Coronary artery (tissue), 2 donors: ENCODE measurements at regions not wholly inside any gene's neighbourhood (a gene's known extent, or its start where the extent isn't known, plus 50 kb on each side); places are given as distances from the start of the nearest gene placed in this dataset.

Experiments
- DNase-seq: peaks from one replicate; pipeline ENCODE4 v3.0.0-alpha.2; 2017; ENCODE audit warnings: low spot score
- H3K27ac ChIP-seq, 2 donors: fragments of 200-600 bp; sonication (generic); one replicate each; pipeline ENCODE4 v1.5.1; 2016 to 2019
- H3K4me3 ChIP-seq: fragments of 200-600 bp; sonication (generic); 2 replicates; pipeline ENCODE4 v1.5.1; 2016; ENCODE audit warnings: mild to moderate bottlenecking, moderate library complexity
- TF ChIP-seq, protein P1 (sequence below): fragments of 200-600 bp; sonication (generic); IDR thresholded peaks from one replicate; pipeline ENCODE4 v1.5.1; 2019; ENCODE audit warnings: antibody characterized with exemption

DNA sequence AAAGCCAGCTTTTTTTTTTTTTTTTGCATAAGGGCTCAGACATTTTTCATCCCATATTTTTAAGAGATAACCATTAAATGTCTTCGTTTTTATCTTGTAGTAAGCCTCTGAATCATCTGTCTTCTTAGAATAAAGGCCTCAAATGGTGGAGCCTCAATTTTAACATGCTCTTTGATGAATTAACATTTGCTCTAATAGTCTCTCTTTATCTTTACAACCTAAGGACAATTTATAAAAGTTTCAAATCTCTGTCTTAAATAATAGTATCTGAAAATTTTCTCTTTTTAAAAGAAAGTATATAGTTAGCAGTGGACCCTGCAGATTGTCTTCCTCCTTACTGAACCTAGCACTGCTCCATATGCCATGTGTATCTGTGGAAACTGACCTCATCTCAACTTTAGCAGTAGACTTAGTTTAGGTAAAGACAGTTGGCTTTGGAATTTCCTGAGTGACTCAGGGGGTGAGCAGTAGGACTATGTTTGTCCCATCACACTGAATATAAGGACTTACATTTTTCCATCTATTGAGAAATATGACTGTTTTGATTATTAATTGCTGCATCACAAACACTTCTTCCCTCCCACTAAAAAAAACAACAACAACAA lies 1658.0 kb downstream of the STIM2 start:
- TF ChIP-seq, protein P1, sequence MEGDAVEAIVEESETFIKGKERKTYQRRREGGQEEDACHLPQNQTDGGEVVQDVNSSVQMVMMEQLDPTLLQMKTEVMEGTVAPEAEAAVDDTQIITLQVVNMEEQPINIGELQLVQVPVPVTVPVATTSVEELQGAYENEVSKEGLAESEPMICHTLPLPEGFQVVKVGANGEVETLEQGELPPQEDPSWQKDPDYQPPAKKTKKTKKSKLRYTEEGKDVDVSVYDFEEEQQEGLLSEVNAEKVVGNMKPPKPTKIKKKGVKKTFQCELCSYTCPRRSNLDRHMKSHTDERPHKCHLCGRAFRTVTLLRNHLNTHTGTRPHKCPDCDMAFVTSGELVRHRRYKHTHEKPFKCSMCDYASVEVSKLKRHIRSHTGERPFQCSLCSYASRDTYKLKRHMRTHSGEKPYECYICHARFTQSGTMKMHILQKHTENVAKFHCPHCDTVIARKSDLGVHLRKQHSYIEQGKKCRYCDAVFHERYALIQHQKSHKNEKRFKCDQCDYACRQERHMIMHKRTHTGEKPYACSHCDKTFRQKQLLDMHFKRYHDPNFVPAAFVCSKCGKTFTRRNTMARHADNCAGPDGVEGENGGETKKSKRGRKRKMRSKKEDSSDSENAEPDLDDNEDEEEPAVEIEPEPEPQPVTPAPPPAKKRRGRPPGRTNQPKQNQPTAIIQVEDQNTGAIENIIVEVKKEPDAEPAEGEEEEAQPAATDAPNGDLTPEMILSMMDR: no peak

DNA sequence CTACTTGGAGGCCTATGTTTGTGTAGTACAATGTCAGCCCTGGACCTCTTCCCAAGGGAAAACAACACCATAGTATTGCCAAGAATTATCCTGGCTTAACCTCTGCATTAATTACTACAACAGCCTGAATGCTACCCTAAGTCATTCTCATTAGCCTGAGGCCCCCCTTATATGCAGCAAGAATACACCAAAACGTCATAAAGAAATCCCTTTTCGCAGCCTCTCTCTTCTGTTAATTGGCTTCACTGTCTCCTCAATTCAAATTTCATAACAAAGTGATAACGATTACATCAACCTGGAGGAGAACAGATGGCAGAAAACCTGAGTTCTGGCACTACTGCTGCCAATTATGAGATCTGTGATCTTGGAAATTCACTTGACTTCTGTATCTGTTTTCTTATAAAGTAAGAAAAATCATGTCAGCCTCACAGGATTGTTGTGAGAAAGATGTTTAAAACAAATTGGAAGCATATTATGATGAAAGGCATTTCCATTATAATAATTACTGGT lies 1663.1 kb downstream of the STIM2 start:
- DNase-seq: no peak
- TF ChIP-seq, protein P1: no peak
- H3K4me3 ChIP-seq: no peak overlapping the region
- H3K27ac ChIP-seq: no peak overlapping the region

More for the DNA sequence above, 1658.0 kb downstream of the STIM2 start:
- no peak overlapping the region for H3K27ac ChIP-seq
- H3K4me3 ChIP-seq: no peak overlapping the region
- no peak for DNase-seq

DNA sequence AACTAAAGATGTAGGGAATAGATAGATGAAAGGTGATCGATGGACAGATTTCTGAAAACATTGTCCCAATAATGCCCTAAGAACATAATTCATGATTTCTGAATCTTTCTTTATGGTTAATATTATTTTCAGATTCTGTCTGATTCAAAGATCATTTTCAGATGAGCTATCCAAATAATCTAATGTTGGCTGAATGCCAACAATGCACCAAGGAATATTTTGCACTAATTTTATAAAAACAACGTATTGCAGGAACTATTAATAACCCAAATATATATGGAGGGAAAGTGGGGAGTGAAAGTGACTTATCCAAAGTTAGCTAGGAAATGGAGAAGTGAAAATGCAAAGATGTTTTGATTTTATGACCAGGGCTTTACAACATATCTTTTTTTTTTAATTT lies 1675.5 kb downstream of the STIM2 start:
- TF ChIP-seq, protein P1: no peak
- Histone ChIP-seq H3K4me3 (no peak overlapping the region), H3K27ac (no peak overlapping the region)
- DNase-seq: no peak

DNA sequence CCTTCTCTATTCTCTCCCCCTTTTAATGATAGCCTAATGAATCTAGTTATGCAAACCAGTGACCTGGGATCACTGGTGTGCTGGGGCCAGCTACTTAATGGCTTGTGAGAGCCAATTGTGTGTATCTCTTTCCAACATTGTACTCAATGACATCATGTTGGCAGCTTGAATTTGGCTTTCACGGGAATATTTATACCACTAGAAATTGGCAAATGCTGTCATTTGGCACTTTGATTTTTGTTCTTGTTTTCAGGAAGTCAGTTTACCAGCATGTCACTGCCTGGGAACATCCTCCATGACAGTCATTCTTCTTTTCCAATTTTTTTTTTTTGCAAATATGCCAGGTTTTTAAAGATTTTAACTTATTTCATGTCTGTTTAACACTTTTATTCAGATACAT lies 1685.3 kb downstream of the STIM2 start:
- TF ChIP-seq, protein P1: no peak
- no peak for DNase-seq
- Histone ChIP-seq H3K27ac (no peak overlapping the region), H3K4me3 (no peak overlapping the region)

DNA sequence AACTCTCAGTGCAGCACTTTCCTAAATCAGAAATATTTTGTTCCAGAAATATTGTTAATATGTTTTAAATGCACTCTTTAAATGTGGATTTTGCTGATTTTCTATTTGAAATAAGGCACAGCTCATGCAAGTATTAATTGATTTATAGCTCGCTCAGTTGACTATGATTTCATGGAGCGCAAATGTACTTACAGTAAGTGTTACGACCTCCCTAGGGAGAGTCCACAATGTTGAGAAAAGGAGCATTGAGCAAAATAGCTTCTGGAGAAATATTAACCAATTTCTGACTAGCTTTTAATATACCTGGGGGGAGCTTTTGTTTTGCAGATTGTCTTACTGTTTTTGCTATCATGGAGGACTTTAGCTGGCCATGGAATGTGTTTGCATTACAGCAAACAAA lies 1687.5 kb downstream of the STIM2 start:
- no peak for DNase-seq
- TF ChIP-seq, protein P1: no peak
- H3K4me3 ChIP-seq: no peak overlapping the region

DNA sequence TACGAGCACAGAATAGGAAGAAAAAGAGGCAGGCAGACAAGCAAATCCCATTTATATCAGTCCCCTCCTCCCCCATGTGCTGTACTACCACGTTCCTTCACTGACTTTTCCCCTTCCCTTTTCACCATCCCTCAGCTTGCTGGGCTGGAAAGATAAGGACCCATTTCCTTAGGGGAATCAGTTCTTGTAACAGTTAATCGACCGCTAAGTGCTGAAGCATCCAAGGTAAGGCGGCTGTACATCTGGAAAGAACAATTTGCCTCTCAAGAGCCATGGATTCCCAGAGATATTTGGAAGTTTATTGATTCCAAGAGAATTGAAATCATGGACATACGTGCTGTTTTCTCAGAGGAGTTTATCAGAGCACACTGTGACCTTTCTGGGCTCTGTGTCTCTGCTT lies 1688.0 kb downstream of the STIM2 start:
- TF ChIP-seq, protein P1: no peak
- H3K27ac ChIP-seq: no peak overlapping the region
- DNase-seq: no peak
- no peak overlapping the region for H3K4me3 ChIP-seq

More for the DNA sequence above, 1687.5 kb downstream of the STIM2 start:
- no peak overlapping the region for H3K27ac ChIP-seq

DNA sequence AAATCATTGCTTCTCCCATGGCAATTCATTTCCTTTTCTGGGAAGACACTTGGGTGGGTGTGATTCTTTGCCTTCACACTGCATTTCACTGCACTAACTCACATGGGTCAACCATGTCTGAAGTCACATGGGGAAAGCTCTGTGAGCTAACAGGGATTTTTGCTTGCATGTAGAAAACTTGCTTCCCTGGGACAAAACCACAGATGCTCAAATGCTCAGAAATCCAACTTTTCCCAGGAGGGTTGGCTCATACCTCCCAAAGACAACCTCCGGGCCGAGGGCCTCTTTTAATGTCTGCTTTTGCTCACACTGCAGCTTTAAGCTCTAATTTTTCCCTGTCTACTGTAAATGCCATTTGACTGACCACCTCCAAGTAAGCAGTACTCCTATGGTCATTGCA lies 1695.2 kb downstream of the STIM2 start:
- no peak for DNase-seq
- TF ChIP-seq, protein P1: no peak
- H3K27ac ChIP-seq: no peak overlapping the region

More for the DNA sequence above, 1695.2 kb downstream of the STIM2 start:
- H3K4me3 ChIP-seq: no peak overlapping the region
